ENCODE measurements at regions not wholly inside any gene's neighbourhood (a gene's known extent, or its start where the extent isn't known, plus 50 kb on each side); places are given as distances from the start of the nearest gene placed in this dataset.

- H3K9me3 ChIP-seq (replicated peaks in 1 of 3): no peaks in the 10 kb centered on the region
- H3K36me3 ChIP-seq (replicated peaks in 1 of 2): no peaks in the 10 kb centered on the region
- 74 to 91% (median 88%) methylated on average over 1 of the region's 1 CpG for WGBS, 4 donors
- intact Hi-C loops (cut with DNase I): no loop called here
- H3K4me3 ChIP-seq: no peak overlapping the region
- DNase-seq: no peak
- TF ChIP-seq CTCF (IDR thresholded peaks at IDR 0.05) (no peak), POLR2A (IDR thresholded peaks at IDR 0.05) (no peak)
- no peaks in the 10 kb centered on the region for H3K4me1 ChIP-seq (replicated peaks in 1 of 2)
- no peaks in the 10 kb centered on the region for H3K27me3 ChIP-seq
- H3K27ac ChIP-seq: no peak overlapping the region
These were observed 133.4 kb upstream of the REG3A start for GRCh38 chr2:79292958-79293315.

- intact Hi-C loops (cut with DNase I): no loop called here
- no peaks in the 10 kb centered on the region for H3K27me3 ChIP-seq
- no peaks in the 10 kb centered on the region for H3K36me3 ChIP-seq (replicated peaks in 1 of 2)
- no peaks in the 10 kb centered on the region for H3K4me1 ChIP-seq (replicated peaks in 1 of 2)
- no peak overlapping the region for H3K27ac ChIP-seq
- TF ChIP-seq CTCF (IDR thresholded peaks at IDR 0.05) (no peak), POLR2A (IDR thresholded peaks at IDR 0.05) (no peak)
- H3K4me3 ChIP-seq: no peak overlapping the region
- H3K9me3 ChIP-seq (replicated peaks in 1 of 3): no peaks in the 10 kb centered on the region
- WGBS, 4 donors: 24 to 39% (median 34%) methylated on average over 1 of the region's 1 CpG
- no peak for DNase-seq
These were observed 132.8 kb upstream of the REG3A start for GRCh38 chr2:79292239-79292957.

- Histone ChIP-seq H3K27ac (no peak overlapping the region), H3K4me3 (no peak overlapping the region), H3K4me1 (replicated peaks in 1 of 2) (no peaks in the 10 kb centered on the region), H3K36me3 (replicated peaks in 1 of 2) (no peaks in the 10 kb centered on the region), H3K9me3 (replicated peaks in 1 of 3) (peaks cover 0 to 8% (median 3%) of the 10 kb centered on the region in 3 donors), H3K27me3 (no peaks in the 10 kb centered on the region)
- TF ChIP-seq CTCF (IDR thresholded peaks at IDR 0.05) (no peak), POLR2A (IDR thresholded peaks at IDR 0.05) (no peak)
- intact Hi-C loops (cut with DNase I): no loop called here
- 87 to 93% (median 90%) methylated on average over 3 of the region's 3 CpGs for WGBS, 4 donors
- DNase-seq: no peak
These were observed 116.3 kb upstream of the REG3A start for GRCh38 chr2:79275863-79276262.

GRCh38 chr2:79275197-79275596, 115.6 kb upstream of the REG3A start:
- Histone ChIP-seq H3K4me3 (no peak overlapping the region), H3K4me1 (replicated peaks in 1 of 2) (no peaks in the 10 kb centered on the region), H3K27ac (no peak overlapping the region), H3K9me3 (replicated peaks in 1 of 3) (peaks cover 0 to 8% (median 3%) of the 10 kb centered on the region in 3 donors), H3K27me3 (no peaks in the 10 kb centered on the region), H3K36me3 (replicated peaks in 1 of 2) (no peaks in the 10 kb centered on the region)
- no peak for TF ChIP-seq POLR2A (IDR thresholded peaks at IDR 0.05)
- no peak for TF ChIP-seq CTCF (IDR thresholded peaks at IDR 0.05)
- no peak for DNase-seq
- 65 to 78% (median 69%) methylated on average over 2 of the region's 2 CpGs for WGBS, 4 donors
- intact Hi-C loops (cut with DNase I): no loop called here

All from adrenal gland (tissue), 9 donors.